Activated naive CD4-positive, alpha-beta T cell treated with anti-CD3 and anti-CD28 coated beads for 36 hours (primary cell): ENCODE measurements at regions not wholly inside any gene's neighbourhood (a gene's known extent, or its start where the extent isn't known, plus 50 kb on each side); places are given as distances from the start of the nearest gene placed in this dataset.

Source experiments
- CTCF ChIA-PET: fragments of 350-600 bp; sonication (Branson Sonifier 250); formaldehyde crosslinking; loops from one replicate; lab custom pipeline; 2021; ENCODE audit warnings: antibody characterized with exemption; lab: Charles Lee
- DNase-seq: peaks from one replicate; pipeline ENCODE4 v3.0.0-alpha.2; 2020
- H3K27ac Mint-ChIP-seq: one replicate; pipeline ENCODE4 v1.8.0; 2021; ENCODE audit warnings: mild to moderate bottlenecking, mixed read lengths
- H3K27me3 Mint-ChIP-seq: one replicate; pipeline ENCODE4 v1.8.0; 2021; ENCODE audit warnings: low read depth, mixed read lengths
- H3K36me3 Mint-ChIP-seq: one replicate; pipeline ENCODE4 v1.8.0; 2021; ENCODE audit warnings: low read depth, mixed read lengths
- H3K4me1 Mint-ChIP-seq: one replicate; pipeline ENCODE4 v1.8.0; 2021; ENCODE audit warnings: low read depth, mixed read lengths
- H3K4me3 Mint-ChIP-seq: one replicate; pipeline ENCODE4 v1.8.0; 2021; ENCODE audit warnings: mild to moderate bottlenecking, moderate library complexity, mixed read lengths
- H3K9me3 Mint-ChIP-seq: one replicate; pipeline ENCODE4 v1.8.0; 2021; ENCODE audit warnings: mixed read lengths
- intact Hi-C: fragments of 100-400 bp; cut with micrococcal nuclease; formaldehyde crosslinking; loops from one replicate; pipeline ENCODE4 v1.15.1; 2023

DNA sequence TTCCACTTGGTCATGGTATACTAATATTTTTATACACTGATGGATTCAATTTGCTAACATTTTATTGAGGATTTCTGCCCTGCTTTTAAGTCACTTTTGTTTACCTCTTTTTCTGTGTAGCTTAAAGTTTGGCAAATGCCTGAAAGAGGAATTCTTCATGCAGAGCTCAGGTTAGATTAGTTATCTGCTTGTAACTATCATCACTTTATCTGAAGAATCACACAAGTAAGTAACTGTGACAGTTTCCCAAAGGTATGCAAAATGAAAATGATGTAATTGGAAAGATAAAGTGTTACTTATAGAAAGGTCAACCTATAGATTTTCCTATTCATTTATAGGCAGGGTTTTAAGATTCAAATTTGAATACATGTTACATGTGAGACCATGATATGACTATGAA lies 188.8 kb upstream of the ACTBL2 start:
- no peaks in the 10 kb centered on the region for H3K4me1 Mint-ChIP-seq
- peaks cover 6% of the 10 kb centered on the region for H3K27me3 Mint-ChIP-seq
- intact Hi-C loops = no loop called here
- CTCF ChIA-PET = interaction anchor here (0.7 to 1.6 kb wide), 3 partner anchors 21 to 127 kb away, joined by 3 to 4 read pairs (median 3); no protein-coding TSS in a partner anchor
- DNase-seq = no peak
- no peak overlapping the region for H3K27ac Mint-ChIP-seq
- H3K9me3 Mint-ChIP-seq = no peaks in the 10 kb centered on the region
- no peak overlapping the region for H3K4me3 Mint-ChIP-seq
- H3K36me3 Mint-ChIP-seq = no peaks in the 10 kb centered on the region

DNA sequence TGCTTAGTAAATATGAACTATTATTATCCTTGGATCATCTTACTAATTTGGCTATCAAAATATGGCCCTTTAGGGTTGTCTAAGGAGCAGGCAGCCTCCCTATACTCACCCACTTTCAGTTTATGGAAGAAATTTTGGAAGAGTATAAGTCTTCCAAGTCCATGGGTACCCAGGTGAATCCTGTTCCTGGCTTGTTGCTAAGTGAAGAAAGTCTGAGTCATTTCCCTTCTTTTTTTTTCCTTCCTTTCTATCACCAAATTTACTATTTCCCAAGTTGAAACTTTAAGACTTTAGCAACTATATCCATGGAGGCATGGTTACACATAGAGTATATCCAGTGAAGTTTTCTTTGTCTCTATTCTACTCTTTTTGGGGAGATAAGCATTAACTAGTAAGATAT lies 184.0 kb upstream of the ACTBL2 start:
- H3K27ac Mint-ChIP-seq = no peak overlapping the region
- H3K4me3 Mint-ChIP-seq = no peak overlapping the region
- intact Hi-C loops = no loop called here
- no peak for DNase-seq
- CTCF ChIA-PET = no interaction called here
- no peaks in the 10 kb centered on the region for H3K9me3 Mint-ChIP-seq
- no peaks in the 10 kb centered on the region for H3K4me1 Mint-ChIP-seq
- H3K27me3 Mint-ChIP-seq = peaks cover 17% of the 10 kb centered on the region
- no peaks in the 10 kb centered on the region for H3K36me3 Mint-ChIP-seq

GRCh38 chr5:57665146-57665936 lies 182.7 kb upstream of the ACTBL2 start:
- Mint-ChIP-seq H3K4me3 (no peak overlapping the region), H3K36me3 (no peaks in the 10 kb centered on the region), H3K4me1 (no peaks in the 10 kb centered on the region), H3K27me3 (peaks cover 17% of the 10 kb centered on the region), H3K27ac (no peak overlapping the region), H3K9me3 (no peaks in the 10 kb centered on the region)
- intact Hi-C loops = no loop called here
- CTCF ChIA-PET = no interaction called here
- no peak for DNase-seq

GRCh38 chr5:57664700-57665099 lies 182.1 kb upstream of the ACTBL2 start:
- Mint-ChIP-seq H3K27me3 (peaks cover 17% of the 10 kb centered on the region), H3K4me3 (no peak overlapping the region), H3K27ac (no peak overlapping the region), H3K4me1 (no peaks in the 10 kb centered on the region), H3K9me3 (no peaks in the 10 kb centered on the region), H3K36me3 (no peaks in the 10 kb centered on the region)
- no peak for DNase-seq
- CTCF ChIA-PET = no interaction called here
- intact Hi-C loops = no loop called here

DNA sequence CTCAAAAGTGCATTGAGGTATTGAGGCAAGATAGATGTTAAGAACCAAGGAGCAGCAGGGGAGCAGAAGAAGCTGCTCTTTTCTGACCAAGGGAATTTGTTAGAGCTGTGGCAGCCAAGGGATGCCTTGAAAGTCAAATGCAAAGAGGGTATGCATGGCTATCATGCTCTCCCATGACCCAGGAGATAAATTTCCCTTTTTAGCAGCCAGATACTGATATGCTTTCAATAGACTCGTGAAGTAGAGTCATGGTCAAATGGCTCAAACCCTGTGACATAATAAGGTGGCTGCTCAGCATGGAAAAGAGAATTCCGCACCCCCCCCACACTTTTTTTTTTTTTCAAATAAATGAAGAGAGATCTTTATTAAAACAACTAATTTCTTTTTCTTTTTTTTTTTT lies 180.9 kb upstream of the ACTBL2 start:
- Mint-ChIP-seq H3K36me3 (no peaks in the 10 kb centered on the region), H3K27ac (no peak overlapping the region), H3K9me3 (no peaks in the 10 kb centered on the region), H3K4me3 (no peak overlapping the region), H3K27me3 (peaks cover 16% of the 10 kb centered on the region), H3K4me1 (no peaks in the 10 kb centered on the region)
- intact Hi-C loops = no loop called here
- CTCF ChIA-PET = interaction anchor here (1.1 kb wide), 1 partner anchor 797 kb away, joined by 3 read pairs; no protein-coding TSS in a partner anchor
- DNase-seq = no peak

GRCh38 chr5:57662991-57663390 lies 180.4 kb upstream of the ACTBL2 start:
- Mint-ChIP-seq H3K4me3 (no peak overlapping the region), H3K36me3 (no peaks in the 10 kb centered on the region)
- CTCF ChIA-PET = interaction anchor here (1.1 kb wide), 1 partner anchor 798 kb away, joined by 3 read pairs; no protein-coding TSS in a partner anchor

GRCh38 chr5:57659886-57660285 lies 177.3 kb upstream of the ACTBL2 start:
- Mint-ChIP-seq H3K9me3 (no peaks in the 10 kb centered on the region), H3K4me1 (no peaks in the 10 kb centered on the region), H3K27ac (no peak overlapping the region), H3K27me3 (peaks cover 6% of the 10 kb centered on the region), H3K4me3 (no peak overlapping the region), H3K36me3 (no peaks in the 10 kb centered on the region)
- DNase-seq = no peak
- intact Hi-C loops = no loop called here
- CTCF ChIA-PET = no interaction called here

More at GRCh38 chr5:57662991-57663390, 180.4 kb upstream of the ACTBL2 start:
- intact Hi-C loops = no loop called here
- Mint-ChIP-seq H3K27ac (no peak overlapping the region), H3K4me1 (no peaks in the 10 kb centered on the region), H3K27me3 (peaks cover 16% of the 10 kb centered on the region), H3K9me3 (no peaks in the 10 kb centered on the region)
- DNase-seq = no peak

DNA sequence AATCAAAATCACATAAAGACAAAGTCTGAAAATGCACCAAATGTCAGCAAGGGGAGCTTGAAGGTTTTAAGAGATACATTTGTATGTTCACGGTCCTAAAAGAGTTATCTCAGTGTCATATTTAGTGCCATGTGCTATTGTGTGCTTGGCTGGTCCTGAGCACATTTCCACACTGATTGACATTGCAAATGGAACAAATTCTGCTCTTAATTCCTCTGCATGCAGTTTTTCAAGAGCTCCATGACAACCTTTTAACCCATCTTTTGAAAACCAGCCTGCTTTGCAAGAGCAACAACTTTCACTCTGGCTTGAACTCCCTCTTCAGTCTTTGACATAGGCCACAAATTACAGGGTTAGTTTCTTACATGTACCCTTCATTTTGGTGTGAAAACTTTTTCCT lies 175.4 kb upstream of the ACTBL2 start:
- CTCF ChIA-PET = interaction anchor here (0.7 kb wide), 1 partner anchor 8 kb away, joined by 3 read pairs; no protein-coding TSS in a partner anchor
- Mint-ChIP-seq H3K27ac (no peak overlapping the region), H3K4me1 (no peaks in the 10 kb centered on the region), H3K36me3 (no peaks in the 10 kb centered on the region), H3K27me3 (peaks cover 2% of the 10 kb centered on the region), H3K9me3 (no peaks in the 10 kb centered on the region), H3K4me3 (no peak overlapping the region)
- no peak for DNase-seq
- intact Hi-C loops = no loop called here

GRCh38 chr5:57655228-57655627 lies 172.6 kb upstream of the ACTBL2 start:
- H3K36me3 Mint-ChIP-seq = no peaks in the 10 kb centered on the region
- intact Hi-C loops = no loop called here
- peaks cover under 1% of the 10 kb centered on the region for H3K27me3 Mint-ChIP-seq
- no peaks in the 10 kb centered on the region for H3K9me3 Mint-ChIP-seq
- no peak overlapping the region for H3K27ac Mint-ChIP-seq
- DNase-seq = no peak
- H3K4me3 Mint-ChIP-seq = no peak overlapping the region
- H3K4me1 Mint-ChIP-seq = no peaks in the 10 kb centered on the region
- CTCF ChIA-PET = no interaction called here

DNA sequence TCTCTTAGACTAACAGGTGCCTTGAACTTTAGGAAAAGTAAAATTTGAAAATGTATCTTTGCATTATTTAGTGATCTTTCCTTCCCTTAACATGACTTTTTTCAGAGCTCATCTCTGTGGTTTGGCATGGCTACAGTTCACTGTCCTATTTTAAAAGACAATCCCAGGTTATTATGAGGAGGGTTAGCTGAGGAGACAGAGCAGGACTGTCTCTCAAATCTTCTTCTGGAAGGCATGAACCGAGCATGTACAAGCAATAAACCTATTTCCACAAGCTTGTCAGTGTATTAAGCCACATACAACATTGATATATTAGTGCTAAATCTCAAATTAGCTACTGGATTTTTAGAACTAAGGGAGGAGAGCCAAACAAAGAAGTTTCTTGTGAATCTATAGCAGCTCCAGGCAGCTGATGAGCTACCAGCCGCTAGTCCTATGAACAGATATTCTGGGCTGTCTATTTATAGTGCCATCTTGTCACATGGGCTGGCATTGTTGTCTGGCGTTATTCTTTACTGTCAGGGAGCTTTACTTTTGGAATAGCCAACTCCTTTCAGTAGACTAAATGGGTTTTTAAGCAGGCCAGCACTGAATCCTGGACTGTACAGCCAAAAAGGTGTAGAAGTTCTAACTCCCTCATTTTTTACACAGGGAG lies 171.2 kb upstream of the ACTBL2 start:
- CTCF ChIA-PET = interaction anchor here (0.7 to 1.1 kb wide), 3 partner anchors 57 to 356 kb away, joined by 3 read pairs; no protein-coding TSS in a partner anchor
- H3K9me3 Mint-ChIP-seq = peaks cover 6% of the 10 kb centered on the region
- no peaks in the 10 kb centered on the region for H3K36me3 Mint-ChIP-seq
- no peak overlapping the region for H3K27ac Mint-ChIP-seq
- no peak for DNase-seq
- H3K27me3 Mint-ChIP-seq = peaks cover 6% of the 10 kb centered on the region
- intact Hi-C loops = loop anchor here (5.0 kb wide), 1 partner anchor 119 kb away; no protein-coding TSS in a partner anchor
- H3K4me3 Mint-ChIP-seq = no peak overlapping the region
- H3K4me1 Mint-ChIP-seq = no peaks in the 10 kb centered on the region

DNA sequence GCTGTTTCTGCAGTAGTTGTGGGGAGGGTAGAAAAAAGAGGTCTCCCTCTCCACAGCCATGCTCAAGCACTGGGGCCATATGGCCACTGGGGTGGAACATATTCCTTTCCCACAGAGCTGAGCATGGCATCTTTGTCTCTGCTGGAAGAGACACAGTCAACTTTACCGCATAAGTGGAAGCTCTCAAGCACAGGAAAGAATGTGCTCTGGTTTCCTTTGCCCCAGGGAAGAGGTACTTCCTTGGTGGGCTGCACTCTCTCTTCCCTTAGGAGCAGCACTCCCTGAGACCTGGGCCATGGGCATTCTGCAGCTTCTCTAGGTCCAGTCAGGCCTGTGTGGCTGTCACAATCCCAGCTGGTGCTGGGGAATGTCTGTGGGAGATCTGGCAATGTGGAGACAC lies 168.5 kb upstream of the ACTBL2 start:
- intact Hi-C loops = loop anchor here (2.0 to 5.0 kb wide), 2 partner anchors 121 to 352 kb away; no protein-coding TSS in a partner anchor

GRCh38 chr5:57650360-57651069 lies 167.9 kb upstream of the ACTBL2 start:
- H3K27ac Mint-ChIP-seq = no peak overlapping the region
- peaks cover 9% of the 10 kb centered on the region for H3K27me3 Mint-ChIP-seq
- H3K4me1 Mint-ChIP-seq = no peaks in the 10 kb centered on the region
- CTCF ChIA-PET = interaction anchor here (0.6 to 3.4 kb wide), 22 partner anchors 8 to 811 kb away, joined by 3 to 22 read pairs (median 4); no protein-coding TSS in a partner anchor
- H3K36me3 Mint-ChIP-seq = no peaks in the 10 kb centered on the region
- intact Hi-C loops = loop anchor here (1.0 to 5.0 kb wide), 3 partner anchors 122 to 810 kb away; partner anchors contain the start of gene PLK2
- DNase-seq = peak; percentile 19
- no peak overlapping the region for H3K4me3 Mint-ChIP-seq
- peaks cover 10% of the 10 kb centered on the region for H3K9me3 Mint-ChIP-seq

More for the DNA sequence above, 168.5 kb upstream of the ACTBL2 start:
- DNase-seq = no peak
- Mint-ChIP-seq H3K36me3 (no peaks in the 10 kb centered on the region), H3K27me3 (peaks cover 8% of the 10 kb centered on the region), H3K4me1 (no peaks in the 10 kb centered on the region), H3K9me3 (peaks cover 10% of the 10 kb centered on the region), H3K4me3 (no peak overlapping the region), H3K27ac (no peak overlapping the region)
- CTCF ChIA-PET = interaction anchor here (0.9 to 3.4 kb wide), 7 partner anchors 7 to 810 kb away, joined by 3 to 22 read pairs (median 3); no protein-coding TSS in a partner anchor
